HL-60 (cell line): ENCODE measurements at regions not wholly inside any gene's neighbourhood (a gene's known extent, or its start where the extent isn't known, plus 50 kb on each side); places are given as distances from the start of the nearest gene placed in this dataset.

Source experiments
- CTCF ChIP-seq: IDR thresholded peaks from one replicate; pipeline ENCODE4 v1.5.1; 2011; ENCODE audit warnings: low read length, control low read depth, inconsistent platforms; ENCODE audit not compliant: insufficient read depth
- POLR2AphosphoS5 ChIP-seq: IDR thresholded peaks from 2 replicates; pipeline ENCODE4 v1.6.1; 2012; ENCODE audit warnings: low read depth

GRCh38 chr13:99028890-99029289 lies 51.0 kb upstream of the DOCK9 start:
- TF ChIP-seq POLR2AphosphoS5 (no peak), CTCF (peak; percentile 16)
